ENCODE measurements at regions not wholly inside any gene's neighbourhood (a gene's known extent, or its start where the extent isn't known, plus 50 kb on each side); places are given as distances from the start of the nearest gene placed in this dataset.
"Not testable (repeated sequence)": the region's sequence is repeated elsewhere in the genome, so short reads cannot be mapped to it uniquely, and the experiment has no call there.

GRCh38 chr16:54987081-54987480, 56.4 kb downstream of the IRX5 start:
- Histone ChIP-seq H3K27ac (ENCODE audit: low read length) (no peak overlapping the region), H4K20me1 (ENCODE audit: low read length) (no peaks in the 10 kb centered on the region), H3K27me3 (ENCODE audit: low read length) (peaks cover 29% of the 10 kb centered on the region), H3K4me3 (ENCODE audit: low read length) (no peak overlapping the region), H2AFZ (ENCODE audit: low read length) (no peak overlapping the region), H3K79me2 (ENCODE audit: low read length) (no peaks in the 10 kb centered on the region), H3K9ac (ENCODE audit: low read length) (no peak overlapping the region), H3K4me1 (ENCODE audit: insufficient read depth, low read length) (no peaks in the 10 kb centered on the region), H3F3A (ENCODE audit: low read length, unreplicated experiment) (no peaks in the 10 kb centered on the region), H3K4me2 (ENCODE audit: low read length) (no peak overlapping the region), H3K9me3 (ENCODE audit: low read length) (no peaks in the 10 kb centered on the region), H3K36me3 (ENCODE audit: low read depth, low read length) (no peaks in the 10 kb centered on the region), H3K9me2 (replicated peaks; ENCODE audit: low read length) (no peaks in the 10 kb centered on the region)
- ChIA-PET CTCF (no interaction called here), POLR2A (ENCODE audit: unreplicated experiment) (no interaction called here)
- TF ChIP-seq CTCF (conservative IDR thresholded peaks at IDR 0.05; ENCODE audit: low read depth, low read length), result no peak
- TF ChIP-seq EZH2phosphoT487 (IDR thresholded peaks at IDR 0.05; ENCODE audit: borderline replicate concordance, low read length), result no peak
- no peak for TF ChIP-seq EZH2 (IDR thresholded peaks at IDR 0.05; ENCODE audit: low read length, unreplicated experiment)
- no peak for DNase-seq
- intact Hi-C loops (cut with micrococcal nuclease), result no loop called here
- ATAC-seq, result no peak
- no TSS peak for BruUV-seq (replicated peaks)

GRCh38 chr16:54991525-54991924, 60.9 kb downstream of the IRX5 start:
- Histone ChIP-seq H3K4me3 (ENCODE audit: low read length) (no peak overlapping the region), H3K79me2 (ENCODE audit: low read length) (no peaks in the 10 kb centered on the region), H2AFZ (ENCODE audit: low read length) (no peak overlapping the region), H3K9ac (ENCODE audit: low read length) (no peak overlapping the region), H3K27me3 (ENCODE audit: low read length) (peaks cover 20% of the 10 kb centered on the region), H4K20me1 (ENCODE audit: low read length) (no peaks in the 10 kb centered on the region), H3K9me2 (replicated peaks; ENCODE audit: low read length) (no peaks in the 10 kb centered on the region), H3F3A (ENCODE audit: low read length, unreplicated experiment) (no peaks in the 10 kb centered on the region), H3K36me3 (ENCODE audit: low read depth, low read length) (no peaks in the 10 kb centered on the region), H3K4me1 (ENCODE audit: insufficient read depth, low read length) (no peaks in the 10 kb centered on the region), H3K27ac (ENCODE audit: low read length) (no peak overlapping the region), H3K4me2 (ENCODE audit: low read length) (no peak overlapping the region), H3K9me3 (ENCODE audit: low read length) (no peaks in the 10 kb centered on the region)
- TF ChIP-seq EZH2 (IDR thresholded peaks at IDR 0.05; ENCODE audit: low read length, unreplicated experiment), result no peak
- ChIA-PET CTCF (no interaction called here), POLR2A (ENCODE audit: unreplicated experiment) (no interaction called here)
- intact Hi-C loops (cut with micrococcal nuclease), result no loop called here
- no peak for DNase-seq
- BruUV-seq (replicated peaks), result no TSS peak
- no peak for ATAC-seq

GRCh38 chr16:54991946-54992345, 61.3 kb downstream of the IRX5 start:
- H4K20me1 ChIP-seq (ENCODE audit: low read length); H3K9me2 ChIP-seq (replicated peaks; ENCODE audit: low read length); DNase-seq; H3K4me2 ChIP-seq (ENCODE audit: low read length); H3F3A ChIP-seq (ENCODE audit: low read length, unreplicated experiment); H3K27ac ChIP-seq (ENCODE audit: low read length); H2AFZ ChIP-seq (ENCODE audit: low read length); H3K4me1 ChIP-seq (ENCODE audit: insufficient read depth, low read length); H3K36me3 ChIP-seq (ENCODE audit: low read depth, low read length); H3K9ac ChIP-seq (ENCODE audit: low read length); POLR2A ChIA-PET (ENCODE audit: unreplicated experiment); H3K9me3 ChIP-seq (ENCODE audit: low read length); intact Hi-C loops (cut with micrococcal nuclease); H3K4me3 ChIP-seq (ENCODE audit: low read length); CTCF ChIA-PET; ATAC-seq; H3K79me2 ChIP-seq (ENCODE audit: low read length); BruUV-seq (replicated peaks): not testable (repeated sequence)
- H3K27me3 ChIP-seq (ENCODE audit: low read length), result peaks cover 15% of the 10 kb centered on the region

- H4K20me1 ChIP-seq (ENCODE audit: low read length), result no peaks in the 10 kb centered on the region
- intact Hi-C loops (cut with micrococcal nuclease), result no loop called here
- no peaks in the 10 kb centered on the region for H3K9me3 ChIP-seq (ENCODE audit: low read length)
- no peak for DNase-seq
- TF ChIP-seq EZH2phosphoT487 (IDR thresholded peaks at IDR 0.05; ENCODE audit: borderline replicate concordance, low read length), result no peak
- TF ChIP-seq EZH2 (IDR thresholded peaks at IDR 0.05; ENCODE audit: low read length, unreplicated experiment), result no peak
- TF ChIP-seq CTCF (conservative IDR thresholded peaks at IDR 0.05; ENCODE audit: low read depth, low read length), result no peak
- POLR2A ChIA-PET (ENCODE audit: unreplicated experiment), result no interaction called here
- H3K9ac ChIP-seq (ENCODE audit: low read length), result no peak overlapping the region
- no peak overlapping the region for H2AFZ ChIP-seq (ENCODE audit: low read length)
- no peak overlapping the region for H3K27ac ChIP-seq (ENCODE audit: low read length)
- CTCF ChIA-PET, result no interaction called here
- no peaks in the 10 kb centered on the region for H3K4me1 ChIP-seq (ENCODE audit: insufficient read depth, low read length)
- BruUV-seq (replicated peaks), result no TSS peak
- peaks cover 12% of the 10 kb centered on the region; the same call in 1 of the 2 replicates for H3K27me3 ChIP-seq (ENCODE audit: low read length)
- no peak for ATAC-seq
- H3K4me2 ChIP-seq (ENCODE audit: low read length), result no peak overlapping the region
- H3K79me2 ChIP-seq (ENCODE audit: low read length), result no peaks in the 10 kb centered on the region
- H3K9me2 ChIP-seq (replicated peaks; ENCODE audit: low read length), result no peaks in the 10 kb centered on the region
- no peaks in the 10 kb centered on the region for H3F3A ChIP-seq (ENCODE audit: low read length, unreplicated experiment)
- H3K36me3 ChIP-seq (ENCODE audit: low read depth, low read length), result no peaks in the 10 kb centered on the region
- H3K4me3 ChIP-seq (ENCODE audit: low read length), result no peak overlapping the region
These were observed 62.6 kb downstream of the IRX5 start for GRCh38 chr16:54993106-54993895.
